AG10803 (cell line): ENCODE measurements at regions not wholly inside any gene's neighbourhood (a gene's known extent, or its start where the extent isn't known, plus 50 kb on each side); places are given as distances from the start of the nearest gene placed in this dataset.
A peak's percentile ranks its signal among the peaks of the same experiment; 100 is the strongest.

ENCODE experiments used
- DNase-seq: peaks from one replicate; pipeline ENCODE4 v3.0.0; 2010; ENCODE audit warnings: low read depth
- H3K4me3 ChIP-seq: 2 replicates; pipeline ENCODE4 v1.5.1; 2011; ENCODE audit warnings: mild to moderate bottlenecking, low read length, control low read depth
- TF ChIP-seq, protein P1 (sequence below): conservative IDR thresholded peaks from 2 replicates; pipeline ENCODE4 v1.5.1; 2011; ENCODE audit warnings: mild to moderate bottlenecking, low read length, control low read depth, inconsistent platforms

GRCh38 chr16:52827456-52827855, 225.2 kb downstream of the CHD9NB start:
- no peak for DNase-seq
- TF ChIP-seq, protein P1, sequence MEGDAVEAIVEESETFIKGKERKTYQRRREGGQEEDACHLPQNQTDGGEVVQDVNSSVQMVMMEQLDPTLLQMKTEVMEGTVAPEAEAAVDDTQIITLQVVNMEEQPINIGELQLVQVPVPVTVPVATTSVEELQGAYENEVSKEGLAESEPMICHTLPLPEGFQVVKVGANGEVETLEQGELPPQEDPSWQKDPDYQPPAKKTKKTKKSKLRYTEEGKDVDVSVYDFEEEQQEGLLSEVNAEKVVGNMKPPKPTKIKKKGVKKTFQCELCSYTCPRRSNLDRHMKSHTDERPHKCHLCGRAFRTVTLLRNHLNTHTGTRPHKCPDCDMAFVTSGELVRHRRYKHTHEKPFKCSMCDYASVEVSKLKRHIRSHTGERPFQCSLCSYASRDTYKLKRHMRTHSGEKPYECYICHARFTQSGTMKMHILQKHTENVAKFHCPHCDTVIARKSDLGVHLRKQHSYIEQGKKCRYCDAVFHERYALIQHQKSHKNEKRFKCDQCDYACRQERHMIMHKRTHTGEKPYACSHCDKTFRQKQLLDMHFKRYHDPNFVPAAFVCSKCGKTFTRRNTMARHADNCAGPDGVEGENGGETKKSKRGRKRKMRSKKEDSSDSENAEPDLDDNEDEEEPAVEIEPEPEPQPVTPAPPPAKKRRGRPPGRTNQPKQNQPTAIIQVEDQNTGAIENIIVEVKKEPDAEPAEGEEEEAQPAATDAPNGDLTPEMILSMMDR, result no peak
- H3K4me3 ChIP-seq, result no peak overlapping the region

GRCh38 chr16:52825892-52826291, 226.8 kb downstream of the CHD9NB start:
- DNase-seq, result no peak
- no peak overlapping the region for H3K4me3 ChIP-seq
- TF ChIP-seq, protein P1, result no peak

DNA sequence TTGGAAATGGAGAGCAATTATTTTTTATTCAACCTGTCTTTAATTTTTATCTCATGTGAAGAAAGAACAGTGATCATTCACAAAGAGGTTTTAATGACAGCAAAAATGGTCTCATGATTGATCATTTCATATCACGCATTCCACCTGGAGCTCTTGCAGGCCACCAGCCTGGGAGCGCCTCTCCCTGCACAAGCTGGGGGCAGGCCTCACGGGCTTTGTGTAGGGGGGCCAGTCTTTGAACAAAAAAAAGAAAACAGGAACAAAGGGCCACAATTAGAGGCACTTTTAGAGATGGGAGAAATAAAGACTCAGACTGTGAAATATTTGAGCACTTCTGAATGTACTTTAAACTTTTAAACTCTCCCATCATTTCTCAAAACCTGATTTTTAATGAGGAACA, 232.9 kb downstream of the CHD9NB start:
- H3K4me3 ChIP-seq, result no peak overlapping the region
- no peak for DNase-seq
- TF ChIP-seq, protein P1, result no peak

- TF ChIP-seq, protein P1, result no peak
- H3K4me3 ChIP-seq, result no peak overlapping the region
- DNase-seq, result no peak
Observed at GRCh38 chr16:52819405-52819804, 233.3 kb downstream of the CHD9NB start.

GRCh38 chr16:52817696-52818095, 235.0 kb downstream of the CHD9NB start:
- DNase-seq, result no peak
- no peak overlapping the region for H3K4me3 ChIP-seq
- TF ChIP-seq, protein P1, result no peak

DNA sequence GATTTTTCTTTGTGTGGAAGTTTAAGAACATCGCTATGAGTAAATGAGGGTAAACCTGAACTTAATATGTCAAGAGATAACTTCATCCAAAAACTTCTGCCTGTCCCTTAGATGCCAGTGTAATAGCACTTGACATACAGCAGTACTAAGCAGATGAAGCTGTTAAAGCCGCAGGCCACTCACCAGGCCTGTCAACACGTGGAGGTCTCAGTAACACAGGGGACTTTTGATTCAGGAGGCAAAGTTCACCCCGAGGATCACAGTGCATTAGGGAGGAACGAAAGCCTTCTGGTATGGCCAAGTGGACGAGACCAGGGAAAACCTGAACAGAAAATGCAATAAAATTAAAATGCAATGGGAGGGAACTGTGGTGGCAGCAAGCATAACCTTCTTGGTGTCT, 235.7 kb downstream of the CHD9NB start:
- no peak overlapping the region for H3K4me3 ChIP-seq
- TF ChIP-seq, protein P1, result no peak
- no peak for DNase-seq

DNA sequence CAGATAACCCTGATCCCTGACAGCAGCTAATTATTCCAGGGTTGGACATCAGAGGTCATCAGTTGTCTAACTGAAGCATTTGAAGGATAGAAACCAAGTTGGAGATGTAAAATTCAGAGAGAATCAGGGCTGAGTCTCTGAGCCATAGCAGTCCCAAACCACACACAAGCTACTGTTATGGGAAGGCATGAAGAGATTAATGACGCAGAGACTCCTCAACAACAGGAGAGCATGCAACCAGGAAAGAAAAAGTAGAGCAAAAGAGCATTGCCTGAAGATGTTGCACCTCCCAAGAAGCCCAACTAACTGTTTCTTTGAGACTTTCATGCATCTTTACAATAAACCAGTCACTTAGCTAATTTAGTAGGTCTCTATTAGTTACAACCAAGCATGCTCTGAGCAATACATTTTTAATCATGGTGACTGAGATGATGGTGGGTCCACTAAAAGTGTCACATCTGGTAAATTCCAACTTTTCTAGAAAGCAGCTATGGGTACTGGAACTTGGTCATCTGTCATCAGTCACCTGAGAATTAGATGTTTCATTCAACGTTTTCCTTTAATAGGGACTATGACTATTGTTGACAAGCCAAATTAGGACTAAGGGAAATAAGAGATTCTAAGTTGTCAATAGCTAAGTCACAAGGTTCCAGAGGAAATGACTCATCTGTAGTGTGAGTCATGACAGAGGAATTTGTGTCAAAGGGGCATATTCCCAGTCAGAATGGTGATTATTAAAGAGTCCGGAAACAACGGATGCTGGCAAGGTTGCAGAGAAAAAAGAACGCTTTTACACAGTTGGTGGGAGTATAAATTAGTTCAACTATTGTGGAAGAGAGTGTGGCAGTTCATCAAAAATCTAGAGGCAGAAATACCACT, 239.8 kb downstream of the CHD9NB start:
- DNase-seq, result peak; percentile 28
- TF ChIP-seq, protein P1, result no peak
- no peak overlapping the region for H3K4me3 ChIP-seq
